ENCODE measurements at regions not wholly inside any gene's neighbourhood (a gene's known extent, or its start where the extent isn't known, plus 50 kb on each side); places are given as distances from the start of the nearest gene placed in this dataset.

DNA sequence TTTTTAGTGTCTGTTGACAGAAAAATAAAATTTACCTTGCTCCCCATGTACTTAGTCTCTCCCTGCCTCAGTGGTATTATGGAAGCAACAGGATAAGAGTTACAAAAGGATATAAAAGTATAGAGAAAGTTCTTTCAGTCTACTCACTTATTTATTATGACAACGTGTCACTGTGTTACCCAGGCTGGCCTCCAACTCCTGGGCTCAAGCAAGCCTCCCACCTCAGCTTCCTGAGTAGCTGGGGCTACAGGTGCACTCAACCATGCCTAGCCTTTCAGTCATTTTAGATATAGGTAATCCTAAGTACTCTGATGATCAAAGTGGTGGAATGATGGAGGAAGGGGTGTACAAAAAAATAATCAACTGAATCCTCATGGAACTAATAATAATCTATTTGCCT, 215.2 kb upstream of the MKLN1 start (continued):
- TF ChIP-seq ZNF529 (tag by site-specific recombination; IDR thresholded peaks at IDR 0.05; ENCODE audit: insufficient replicate concordance) (no peak), ZBTB48 (tag by site-specific recombination; IDR thresholded peaks at IDR 0.05) (no peak), ZNF639 (tag by site-specific recombination; IDR thresholded peaks at IDR 0.05) (no peak), KLF10 (tag by site-specific recombination; IDR thresholded peaks at IDR 0.05) (no peak), ZNF37A (tag by site-specific recombination; IDR thresholded peaks at IDR 0.05) (no peak), ZNF140 (tag by site-specific recombination; IDR thresholded peaks at IDR 0.05) (no peak), ZSCAN30 (tag by site-specific recombination; IDR thresholded peaks at IDR 0.05) (no peak)

GRCh38 chr7:131115340-131115739, 212.3 kb upstream of the MKLN1 start:
- CTCF ChIA-PET, result interaction anchor here (0.6 kb wide), 1 partner anchor 50 kb away, joined by 4 read pairs; no protein-coding TSS in a partner anchor

GRCh38 chr7:131117439-131117838, 210.2 kb upstream of the MKLN1 start:
- ChIA-PET POLR2A (no interaction called here), CTCF (no interaction called here)
- H3K36me3 ChIP-seq (ENCODE audit: control insufficient read depth in 2 of 2, insufficient read depth in 1 of 2, low read length in 2 of 2), result no peaks in the 10 kb centered on the region
- H3K4me3 ChIP-seq (ENCODE audit: low read depth, low read length), result no peak overlapping the region
- no peak overlapping the region for H3K27ac ChIP-seq (ENCODE audit: extremely low read depth, low read depth, low read length)
- no peaks in the 10 kb centered on the region for H3K9me3 ChIP-seq (ENCODE audit: control insufficient read depth, insufficient read depth, low read depth, low read length)
- H3K4me1 ChIP-seq (ENCODE audit: control insufficient read depth, insufficient read depth, low read length), result no peaks in the 10 kb centered on the region
- TF ChIP-seq, protein P1, sequence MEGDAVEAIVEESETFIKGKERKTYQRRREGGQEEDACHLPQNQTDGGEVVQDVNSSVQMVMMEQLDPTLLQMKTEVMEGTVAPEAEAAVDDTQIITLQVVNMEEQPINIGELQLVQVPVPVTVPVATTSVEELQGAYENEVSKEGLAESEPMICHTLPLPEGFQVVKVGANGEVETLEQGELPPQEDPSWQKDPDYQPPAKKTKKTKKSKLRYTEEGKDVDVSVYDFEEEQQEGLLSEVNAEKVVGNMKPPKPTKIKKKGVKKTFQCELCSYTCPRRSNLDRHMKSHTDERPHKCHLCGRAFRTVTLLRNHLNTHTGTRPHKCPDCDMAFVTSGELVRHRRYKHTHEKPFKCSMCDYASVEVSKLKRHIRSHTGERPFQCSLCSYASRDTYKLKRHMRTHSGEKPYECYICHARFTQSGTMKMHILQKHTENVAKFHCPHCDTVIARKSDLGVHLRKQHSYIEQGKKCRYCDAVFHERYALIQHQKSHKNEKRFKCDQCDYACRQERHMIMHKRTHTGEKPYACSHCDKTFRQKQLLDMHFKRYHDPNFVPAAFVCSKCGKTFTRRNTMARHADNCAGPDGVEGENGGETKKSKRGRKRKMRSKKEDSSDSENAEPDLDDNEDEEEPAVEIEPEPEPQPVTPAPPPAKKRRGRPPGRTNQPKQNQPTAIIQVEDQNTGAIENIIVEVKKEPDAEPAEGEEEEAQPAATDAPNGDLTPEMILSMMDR (tag by site-specific recombination; IDR thresholded peaks at IDR 0.05), result no peak
- TF ChIP-seq BCL11A (tag by site-specific recombination; IDR thresholded peaks at IDR 0.05; ENCODE audit: low read depth) (no peak), KLF10 (tag by site-specific recombination; IDR thresholded peaks at IDR 0.05) (no peak), ZNF560 (tag by site-specific recombination; IDR thresholded peaks at IDR 0.05; ENCODE audit: borderline replicate concordance) (no peak), ZNF132 (tag by site-specific recombination; IDR thresholded peaks at IDR 0.05; ENCODE audit: borderline replicate concordance) (no peak), ZNF302 (tag by site-specific recombination; IDR thresholded peaks at IDR 0.05; ENCODE audit: low read depth) (no peak), ATF2 (tag by site-specific recombination; IDR thresholded peaks at IDR 0.05; ENCODE audit: low read depth) (no peak), ZNF239 (tag by site-specific recombination; IDR thresholded peaks at IDR 0.05) (no peak)
- TF ChIP-seq, protein P2, sequence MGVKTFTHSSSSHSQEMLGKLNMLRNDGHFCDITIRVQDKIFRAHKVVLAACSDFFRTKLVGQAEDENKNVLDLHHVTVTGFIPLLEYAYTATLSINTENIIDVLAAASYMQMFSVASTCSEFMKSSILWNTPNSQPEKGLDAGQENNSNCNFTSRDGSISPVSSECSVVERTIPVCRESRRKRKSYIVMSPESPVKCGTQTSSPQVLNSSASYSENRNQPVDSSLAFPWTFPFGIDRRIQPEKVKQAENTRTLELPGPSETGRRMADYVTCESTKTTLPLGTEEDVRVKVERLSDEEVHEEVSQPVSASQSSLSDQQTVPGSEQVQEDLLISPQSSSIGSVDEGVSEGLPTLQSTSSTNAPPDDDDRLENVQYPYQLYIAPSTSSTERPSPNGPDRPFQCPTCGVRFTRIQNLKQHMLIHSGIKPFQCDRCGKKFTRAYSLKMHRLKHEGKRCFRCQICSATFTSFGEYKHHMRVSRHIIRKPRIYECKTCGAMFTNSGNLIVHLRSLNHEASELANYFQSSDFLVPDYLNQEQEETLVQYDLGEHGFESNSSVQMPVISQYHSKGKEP (tag by site-specific recombination; IDR thresholded peaks at IDR 0.05), result no peak
- TF ChIP-seq, protein P3, sequence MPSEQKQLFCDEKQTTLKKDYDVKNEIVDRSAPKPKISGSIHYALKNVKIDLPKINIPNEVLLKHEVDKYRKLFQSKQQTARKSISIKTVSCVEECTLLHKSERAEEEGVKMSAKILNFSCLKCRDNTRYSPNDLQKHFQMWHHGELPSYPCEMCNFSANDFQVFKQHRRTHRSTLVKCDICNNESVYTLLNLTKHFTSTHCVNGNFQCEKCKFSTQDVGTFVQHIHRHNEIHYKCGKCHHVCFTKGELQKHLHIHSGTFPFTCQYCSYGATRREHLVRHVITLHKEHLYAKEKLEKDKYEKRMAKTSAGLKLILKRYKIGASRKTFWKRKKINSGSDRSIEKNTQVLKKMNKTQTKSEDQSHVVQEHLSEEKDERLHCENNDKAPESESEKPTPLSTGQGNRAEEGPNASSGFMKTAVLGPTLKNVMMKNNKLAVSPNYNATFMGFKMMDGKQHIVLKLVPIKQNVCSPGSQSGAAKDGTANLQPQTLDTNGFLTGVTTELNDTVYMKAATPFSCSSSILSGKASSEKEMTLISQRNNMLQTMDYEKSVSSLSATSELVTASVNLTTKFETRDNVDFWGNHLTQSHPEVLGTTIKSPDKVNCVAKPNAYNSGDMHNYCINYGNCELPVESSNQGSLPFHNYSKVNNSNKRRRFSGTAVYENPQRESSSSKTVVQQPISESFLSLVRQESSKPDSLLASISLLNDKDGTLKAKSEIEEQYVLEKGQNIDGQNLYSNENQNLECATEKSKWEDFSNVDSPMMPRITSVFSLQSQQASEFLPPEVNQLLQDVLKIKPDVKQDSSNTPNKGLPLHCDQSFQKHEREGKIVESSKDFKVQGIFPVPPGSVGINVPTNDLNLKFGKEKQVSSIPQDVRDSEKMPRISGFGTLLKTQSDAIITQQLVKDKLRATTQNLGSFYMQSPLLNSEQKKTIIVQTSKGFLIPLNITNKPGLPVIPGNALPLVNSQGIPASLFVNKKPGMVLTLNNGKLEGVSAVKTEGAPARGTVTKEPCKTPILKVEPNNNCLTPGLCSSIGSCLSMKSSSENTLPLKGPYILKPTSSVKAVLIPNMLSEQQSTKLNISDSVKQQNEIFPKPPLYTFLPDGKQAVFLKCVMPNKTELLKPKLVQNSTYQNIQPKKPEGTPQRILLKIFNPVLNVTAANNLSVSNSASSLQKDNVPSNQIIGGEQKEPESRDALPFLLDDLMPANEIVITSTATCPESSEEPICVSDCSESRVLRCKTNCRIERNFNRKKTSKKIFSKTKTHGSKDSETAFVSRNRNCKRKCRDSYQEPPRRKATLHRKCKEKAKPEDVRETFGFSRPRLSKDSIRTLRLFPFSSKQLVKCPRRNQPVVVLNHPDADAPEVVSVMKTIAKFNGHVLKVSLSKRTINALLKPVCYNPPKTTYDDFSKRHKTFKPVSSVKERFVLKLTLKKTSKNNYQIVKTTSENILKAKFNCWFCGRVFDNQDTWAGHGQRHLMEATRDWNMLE (tag by site-specific recombination; conservative IDR thresholded peaks at IDR 0.05; ENCODE audit: low read depth), result no peak

More at GRCh38 chr7:131115340-131115739, 212.3 kb upstream of the MKLN1 start:
- no peak for TF ChIP-seq ZFP3 (tag by site-specific recombination; IDR thresholded peaks at IDR 0.05; ENCODE audit: low read depth)
- no peak for TF ChIP-seq MEIS1 (CRISPR knock-in tag; IDR thresholded peaks at IDR 0.05; ENCODE audit: borderline replicate concordance)
- TF ChIP-seq ZNF23 (tag by site-specific recombination; IDR thresholded peaks at IDR 0.05; ENCODE audit: borderline replicate concordance), result no peak
- TF ChIP-seq, protein P2 (tag by site-specific recombination; IDR thresholded peaks at IDR 0.05), result no peak
- no peak for TF ChIP-seq ZNF529 (tag by site-specific recombination; IDR thresholded peaks at IDR 0.05; ENCODE audit: insufficient replicate concordance)
- TF ChIP-seq ZNF174 (tag by site-specific recombination; IDR thresholded peaks at IDR 0.05), result no peak
- no peak for TF ChIP-seq FEZF1 (tag by site-specific recombination; IDR thresholded peaks at IDR 0.05)
- TF ChIP-seq ZNF112 (tag by site-specific recombination; IDR thresholded peaks at IDR 0.05), result no peak
- Histone ChIP-seq H3K4me1 (ENCODE audit: control insufficient read depth, insufficient read depth, low read length) (no peaks in the 10 kb centered on the region), H3K4me3 (ENCODE audit: low read depth, low read length) (no peak overlapping the region), H3K36me3 (ENCODE audit: control insufficient read depth in 2 of 2, insufficient read depth in 1 of 2, low read length in 2 of 2) (no peaks in the 10 kb centered on the region), H3K27ac (ENCODE audit: extremely low read depth, low read depth, low read length) (no peak overlapping the region), H3K9me3 (ENCODE audit: control insufficient read depth, insufficient read depth, low read depth, low read length) (no peaks in the 10 kb centered on the region)
- POLR2A ChIA-PET, result no interaction called here

All from HEK293 (cell line).